GM23338 (cell line): ENCODE measurements at regions not wholly inside any gene's neighbourhood (a gene's known extent, or its start where the extent isn't known, plus 50 kb on each side); places are given as distances from the start of the nearest gene placed in this dataset.

Source experiments
- CTCF ChIP-seq, 2 experiments: fragments of 200-600 bp in 1 of 2; sonication (generic) in 1 of 2; conservative IDR thresholded peaks; 2 replicates each; pipeline versions ENCODE4 v1.5.1 to v1.6.1; 2016 to 2017; ENCODE audit warnings: antibody characterized with exemption in 2 of 2, low read depth in 2 of 2, mild to moderate bottlenecking in 2 of 2, moderate library complexity in 1 of 2
- ETS1 ChIP-seq: IDR thresholded peaks from 2 replicates; pipeline ENCODE4 v1.6.1; 2016; ENCODE audit warnings: antibody characterized with exemption
- EZH2 ChIP-seq: fragments of 200-600 bp; sonication (generic); IDR thresholded peaks from one replicate; pipeline ENCODE4 v1.8.0; 2017; ENCODE audit warnings: antibody characterized with exemption, mild to moderate bottlenecking, low read depth; ENCODE audit not compliant: unreplicated experiment
- EZH2phosphoT487 ChIP-seq: fragments of 200-600 bp; sonication (generic); IDR thresholded peaks from one replicate; pipeline ENCODE4 v1.8.1; 2018; ENCODE audit warnings: antibody characterized with exemption; ENCODE audit not compliant: unreplicated experiment
- JUNB ChIP-seq: IDR thresholded peaks from one replicate; pipeline ENCODE4 v1.6.1; 2016; ENCODE audit warnings: antibody characterized with exemption; ENCODE audit not compliant: unreplicated experiment
- NANOG ChIP-seq: IDR thresholded peaks from 2 replicates; pipeline ENCODE4 v1.6.1; 2016; ENCODE audit warnings: antibody characterized with exemption, borderline replicate concordance
- POLR2AphosphoS5 ChIP-seq: IDR thresholded peaks from 2 replicates; pipeline ENCODE4 v1.6.1; 2016; ENCODE audit warnings: antibody characterized with exemption, low read depth
- ZNF331 ChIP-seq: fragments of 250-450 bp; sonication (Bioruptor Pico); IDR thresholded peaks from 2 replicates; pipeline ENCODE4 v1.5.0; 2020; ENCODE audit warnings: low read depth, mild to moderate bottlenecking, moderate library complexity
- TF ChIP-seq, protein P1 (sequence below): fragments of 250-450 bp; sonication (Bioruptor Pico); IDR thresholded peaks from 2 replicates; pipeline ENCODE4 v1.5.0; 2020; ENCODE audit warnings: mild to moderate bottlenecking, moderate library complexity

DNA sequence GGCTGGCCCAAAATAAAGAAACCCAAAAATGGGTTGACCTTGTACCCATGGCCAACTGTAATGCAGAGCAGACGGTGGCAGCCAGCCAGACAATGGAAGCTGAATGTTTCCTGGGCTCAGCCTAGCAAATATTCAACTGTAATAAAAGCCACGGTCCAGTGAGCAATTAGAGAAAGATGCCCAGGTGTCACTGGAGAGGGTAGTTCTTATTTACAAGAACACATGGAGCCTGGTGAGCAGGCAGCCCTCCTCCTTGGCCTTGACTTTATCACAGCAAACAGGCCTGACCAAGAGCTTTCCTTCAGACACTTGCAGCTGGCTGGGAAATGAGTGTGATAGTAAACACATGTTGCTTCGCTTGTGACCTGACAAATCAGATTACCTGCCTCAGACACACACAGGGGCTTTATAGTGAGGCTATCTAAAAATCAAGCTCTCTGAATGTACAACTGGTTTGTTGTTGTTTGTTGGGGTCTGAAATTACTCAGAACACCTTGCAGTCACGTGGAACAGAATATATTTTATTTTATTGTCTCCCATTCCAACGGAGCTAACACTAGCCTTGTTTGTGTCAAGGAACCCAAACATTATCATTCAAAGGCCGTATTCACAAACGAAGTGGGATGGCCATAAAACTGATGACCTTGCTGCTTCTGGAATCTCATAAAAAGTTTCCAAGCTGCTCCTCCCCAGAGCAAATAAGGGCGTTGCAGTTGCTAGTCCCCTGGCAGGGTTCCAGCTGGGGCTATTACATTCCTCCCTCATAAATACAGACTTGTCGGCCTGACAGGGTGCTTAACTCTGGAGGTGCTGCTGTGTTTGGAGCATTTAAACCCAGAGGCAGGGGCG, 161.1 kb downstream of the BBOX1 start (continued):
- TF ChIP-seq, protein P1, sequence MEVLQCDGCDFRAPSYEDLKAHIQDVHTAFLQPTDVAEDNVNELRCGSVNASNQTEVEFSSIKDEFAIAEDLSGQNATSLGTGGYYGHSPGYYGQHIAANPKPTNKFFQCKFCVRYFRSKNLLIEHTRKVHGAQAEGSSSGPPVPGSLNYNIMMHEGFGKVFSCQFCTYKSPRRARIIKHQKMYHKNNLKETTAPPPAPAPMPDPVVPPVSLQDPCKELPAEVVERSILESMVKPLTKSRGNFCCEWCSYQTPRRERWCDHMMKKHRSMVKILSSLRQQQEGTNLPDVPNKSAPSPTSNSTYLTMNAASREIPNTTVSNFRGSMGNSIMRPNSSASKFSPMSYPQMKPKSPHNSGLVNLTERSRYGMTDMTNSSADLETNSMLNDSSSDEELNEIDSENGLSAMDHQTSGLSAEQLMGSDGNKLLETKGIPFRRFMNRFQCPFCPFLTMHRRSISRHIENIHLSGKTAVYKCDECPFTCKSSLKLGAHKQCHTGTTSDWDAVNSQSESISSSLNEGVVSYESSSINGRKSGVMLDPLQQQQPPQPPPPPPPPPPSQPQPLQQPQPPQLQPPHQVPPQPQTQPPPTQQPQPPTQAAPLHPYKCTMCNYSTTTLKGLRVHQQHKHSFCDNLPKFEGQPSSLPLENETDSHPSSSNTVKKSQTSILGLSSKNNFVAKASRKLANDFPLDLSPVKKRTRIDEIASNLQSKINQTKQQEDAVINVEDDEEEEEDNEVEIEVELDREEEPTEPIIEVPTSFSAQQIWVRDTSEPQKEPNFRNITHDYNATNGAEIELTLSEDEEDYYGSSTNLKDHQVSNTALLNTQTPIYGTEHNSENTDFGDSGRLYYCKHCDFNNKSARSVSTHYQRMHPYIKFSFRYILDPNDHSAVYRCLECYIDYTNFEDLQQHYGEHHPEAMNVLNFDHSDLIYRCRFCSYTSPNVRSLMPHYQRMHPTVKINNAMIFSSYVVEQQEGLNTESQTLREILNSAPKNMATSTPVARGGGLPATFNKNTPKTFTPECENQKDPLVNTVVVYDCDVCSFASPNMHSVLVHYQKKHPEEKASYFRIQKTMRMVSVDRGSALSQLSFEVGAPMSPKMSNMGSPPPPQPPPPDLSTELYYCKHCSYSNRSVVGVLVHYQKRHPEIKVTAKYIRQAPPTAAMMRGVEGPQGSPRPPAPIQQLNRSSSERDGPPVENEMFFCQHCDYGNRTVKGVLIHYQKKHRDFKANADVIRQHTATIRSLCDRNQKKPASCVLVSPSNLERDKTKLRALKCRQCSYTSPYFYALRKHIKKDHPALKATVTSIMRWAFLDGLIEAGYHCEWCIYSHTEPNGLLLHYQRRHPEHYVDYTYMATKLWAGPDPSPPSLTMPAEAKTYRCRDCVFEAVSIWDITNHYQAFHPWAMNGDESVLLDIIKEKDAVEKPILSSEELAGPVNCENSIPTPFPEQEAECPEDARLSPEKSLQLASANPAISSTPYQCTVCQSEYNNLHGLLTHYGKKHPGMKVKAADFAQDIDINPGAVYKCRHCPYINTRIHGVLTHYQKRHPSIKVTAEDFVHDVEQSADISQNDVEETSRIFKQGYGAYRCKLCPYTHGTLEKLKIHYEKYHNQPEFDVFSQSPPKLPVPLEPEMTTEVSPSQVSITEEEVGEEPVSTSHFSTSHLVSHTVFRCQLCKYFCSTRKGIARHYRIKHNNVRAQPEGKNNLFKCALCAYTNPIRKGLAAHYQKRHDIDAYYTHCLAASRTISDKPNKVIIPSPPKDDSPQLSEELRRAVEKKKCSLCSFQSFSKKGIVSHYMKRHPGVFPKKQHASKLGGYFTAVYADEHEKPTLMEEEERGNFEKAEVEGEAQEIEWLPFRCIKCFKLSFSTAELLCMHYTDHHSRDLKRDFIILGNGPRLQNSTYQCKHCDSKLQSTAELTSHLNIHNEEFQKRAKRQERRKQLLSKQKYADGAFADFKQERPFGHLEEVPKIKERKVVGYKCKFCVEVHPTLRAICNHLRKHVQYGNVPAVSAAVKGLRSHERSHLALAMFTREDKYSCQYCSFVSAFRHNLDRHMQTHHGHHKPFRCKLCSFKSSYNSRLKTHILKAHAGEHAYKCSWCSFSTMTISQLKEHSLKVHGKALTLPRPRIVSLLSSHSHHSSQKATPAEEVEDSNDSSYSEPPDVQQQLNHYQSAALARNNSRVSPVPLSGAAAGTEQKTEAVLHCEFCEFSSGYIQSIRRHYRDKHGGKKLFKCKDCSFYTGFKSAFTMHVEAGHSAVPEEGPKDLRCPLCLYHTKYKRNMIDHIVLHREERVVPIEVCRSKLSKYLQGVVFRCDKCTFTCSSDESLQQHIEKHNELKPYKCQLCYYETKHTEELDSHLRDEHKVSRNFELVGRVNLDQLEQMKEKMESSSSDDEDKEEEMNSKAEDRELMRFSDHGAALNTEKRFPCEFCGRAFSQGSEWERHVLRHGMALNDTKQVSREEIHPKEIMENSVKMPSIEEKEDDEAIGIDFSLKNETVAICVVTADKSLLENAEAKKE (CRISPR knock-in tag), result no peak
- TF ChIP-seq CTCF (conservative IDR thresholded peaks at IDR 0.05; ENCODE audit: low read depth in 2 of 2), result no peak
- TF ChIP-seq ETS1, result no peak
- no peak for TF ChIP-seq EZH2
- no peak for TF ChIP-seq EZH2phosphoT487
- TF ChIP-seq ZNF331, result no peak
- TF ChIP-seq NANOG, result no peak
- no peak for TF ChIP-seq POLR2AphosphoS5
- TF ChIP-seq JUNB, result no peak
